Neuron (in vitro differentiated cells): ENCODE measurements at regions not wholly inside any gene's neighbourhood (a gene's known extent, or its start where the extent isn't known, plus 50 kb on each side); places are given as distances from the start of the nearest gene placed in this dataset.

ENCODE experiments used
- H2AFZ ChIP-seq: one replicate; pipeline ENCODE4 v1.6.1; 2013; ENCODE audit warnings: low read depth, mild to moderate bottlenecking, inconsistent platforms, low read length, moderate library complexity
- H3K27me3 ChIP-seq: one replicate; pipeline ENCODE4 v1.6.1; 2013; ENCODE audit warnings: low read length; ENCODE audit not compliant: insufficient read depth
- H3K36me3 ChIP-seq: one replicate; pipeline ENCODE4 v1.6.1; 2013; ENCODE audit warnings: low read length; ENCODE audit not compliant: insufficient read depth
- H3K4me1 ChIP-seq: one replicate; pipeline ENCODE4 v1.6.1; 2013; ENCODE audit warnings: low read length; ENCODE audit not compliant: insufficient read depth
- H3K4me3 ChIP-seq: 2 replicates; pipeline ENCODE4 v1.5.1; 2013; ENCODE audit warnings: mild to moderate bottlenecking, low read length, moderate library complexity
- H3K9me3 ChIP-seq: one replicate; pipeline ENCODE4 v1.6.1; 2013; ENCODE audit warnings: low read length

DNA sequence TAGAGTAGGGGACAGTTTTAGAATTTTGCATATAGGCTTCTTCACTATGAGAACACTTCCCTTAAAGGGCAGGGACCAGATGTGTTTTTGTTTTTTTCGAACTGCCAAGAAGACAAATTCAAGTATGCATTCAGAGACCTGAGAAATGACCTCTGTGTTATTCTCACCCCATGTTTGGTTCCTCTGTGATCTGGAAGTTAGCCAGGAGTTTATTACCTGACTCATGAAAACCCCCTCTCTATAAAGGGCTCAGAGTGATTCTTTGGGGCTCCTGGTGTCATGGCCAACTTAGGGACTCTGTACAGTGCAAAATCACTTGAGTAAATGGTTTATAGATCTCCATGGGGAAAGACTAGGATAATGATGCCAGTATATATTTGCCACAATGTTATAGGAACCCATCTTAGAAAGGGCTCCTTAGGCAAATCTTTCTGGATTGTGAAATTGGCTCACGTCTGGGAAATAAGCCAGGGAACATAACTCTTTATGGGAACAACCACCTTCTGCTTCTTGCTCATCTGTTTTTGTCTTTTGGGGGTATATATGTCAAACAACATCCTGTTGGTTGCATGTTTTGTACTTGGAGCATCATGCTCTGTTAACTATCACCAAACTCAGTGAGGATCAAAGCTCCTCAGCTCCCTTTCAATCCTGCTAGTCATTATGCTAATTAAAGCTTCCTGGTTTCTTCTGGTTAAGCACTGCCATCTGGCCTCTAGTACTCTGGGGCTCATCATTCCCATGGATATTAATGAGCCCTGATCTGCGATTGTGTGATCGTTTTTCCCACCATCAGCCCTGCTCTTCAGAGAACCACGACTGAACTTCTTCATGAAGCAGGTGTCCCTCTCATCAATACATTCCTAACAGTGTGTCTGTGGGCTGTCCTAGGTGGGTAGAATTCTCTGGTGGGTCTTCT lies 173.4 kb upstream of the CDH12 start:
- H3K9me3 ChIP-seq, result no peaks in the 10 kb centered on the region
- no peaks in the 10 kb centered on the region for H3K4me1 ChIP-seq
- H3K36me3 ChIP-seq, result no peaks in the 10 kb centered on the region
- H3K4me3 ChIP-seq, result no peak overlapping the region
- no peaks in the 10 kb centered on the region for H3K27me3 ChIP-seq
- no peak overlapping the region for H2AFZ ChIP-seq

DNA sequence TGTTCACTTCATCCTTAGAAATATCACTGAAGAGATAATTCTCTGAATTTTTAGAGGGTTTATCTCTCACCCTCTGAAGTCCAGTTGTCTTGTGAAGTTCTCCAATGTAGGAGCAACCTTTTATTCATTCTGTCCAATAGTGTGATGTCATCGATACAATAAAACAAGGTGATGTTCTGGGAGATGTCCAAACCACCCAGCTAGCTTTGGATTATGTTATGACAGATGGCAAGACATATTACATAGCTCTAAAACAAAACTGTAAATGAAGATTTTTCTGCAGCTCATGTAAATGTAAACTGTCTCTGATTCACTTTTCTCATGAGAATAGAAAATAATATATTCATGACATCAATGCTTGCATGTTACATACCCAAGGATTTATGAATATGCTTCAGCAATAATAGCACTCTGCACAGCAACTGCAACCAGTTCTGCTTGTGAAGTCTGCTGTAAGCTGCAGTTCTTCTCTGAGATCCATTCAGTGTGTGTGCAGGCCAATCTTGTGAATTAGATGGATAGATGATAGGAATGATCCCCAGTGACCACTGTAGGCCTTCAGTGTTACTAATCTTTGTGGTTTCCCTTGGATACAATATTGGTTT lies 172.6 kb upstream of the CDH12 start:
- Histone ChIP-seq H3K4me3 (no peak overlapping the region), H3K27me3 (no peaks in the 10 kb centered on the region), H2AFZ (no peak overlapping the region), H3K36me3 (no peaks in the 10 kb centered on the region), H3K4me1 (no peaks in the 10 kb centered on the region), H3K9me3 (no peaks in the 10 kb centered on the region)

DNA sequence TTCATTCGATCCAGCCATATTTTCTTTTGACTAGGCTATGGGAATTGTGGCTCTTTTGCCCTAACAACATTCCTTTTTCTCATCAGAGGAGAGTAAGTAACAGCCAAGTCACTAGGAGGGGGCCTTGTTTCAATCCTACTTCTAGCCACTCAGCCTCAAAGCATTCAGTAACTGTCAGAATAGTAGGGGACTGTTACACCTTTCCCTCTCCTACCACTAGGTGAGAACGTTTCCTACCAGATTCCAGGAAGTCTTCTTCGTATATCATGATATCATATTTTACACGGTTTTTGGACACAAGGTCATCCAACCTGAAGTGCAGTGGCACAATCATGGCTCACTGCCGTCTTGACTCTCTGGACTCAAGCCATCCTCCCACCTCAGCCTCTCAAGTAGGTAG lies 171.3 kb upstream of the CDH12 start:
- Histone ChIP-seq H3K27me3 (no peaks in the 10 kb centered on the region), H3K4me1 (no peaks in the 10 kb centered on the region), H2AFZ (no peak overlapping the region), H3K4me3 (no peak overlapping the region), H3K9me3 (no peaks in the 10 kb centered on the region), H3K36me3 (no peaks in the 10 kb centered on the region)

DNA sequence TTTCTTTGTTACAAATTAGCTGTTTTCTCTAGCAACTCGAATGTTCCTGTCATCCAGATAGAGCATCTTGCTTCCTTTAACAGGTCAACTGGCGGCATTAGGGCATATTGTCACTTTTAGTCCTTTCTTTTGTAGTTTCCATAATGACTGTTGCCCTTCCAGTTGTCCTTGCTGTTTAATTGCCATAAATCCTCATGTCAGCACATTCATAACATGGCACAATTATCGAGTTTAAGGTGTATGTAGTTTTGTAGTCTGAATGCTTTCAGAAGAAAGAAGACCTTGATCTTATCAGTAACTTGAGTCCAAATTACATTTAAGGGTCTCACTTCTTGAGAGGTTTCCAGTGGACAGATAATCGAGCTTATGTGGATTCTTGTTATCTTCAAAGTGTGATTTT lies 161.7 kb upstream of the CDH12 start:
- no peaks in the 10 kb centered on the region for H3K27me3 ChIP-seq
- H3K4me3 ChIP-seq, result no peak overlapping the region
- no peaks in the 10 kb centered on the region for H3K36me3 ChIP-seq
- H3K9me3 ChIP-seq, result no peaks in the 10 kb centered on the region
- H3K4me1 ChIP-seq, result no peaks in the 10 kb centered on the region
- no peak overlapping the region for H2AFZ ChIP-seq

DNA sequence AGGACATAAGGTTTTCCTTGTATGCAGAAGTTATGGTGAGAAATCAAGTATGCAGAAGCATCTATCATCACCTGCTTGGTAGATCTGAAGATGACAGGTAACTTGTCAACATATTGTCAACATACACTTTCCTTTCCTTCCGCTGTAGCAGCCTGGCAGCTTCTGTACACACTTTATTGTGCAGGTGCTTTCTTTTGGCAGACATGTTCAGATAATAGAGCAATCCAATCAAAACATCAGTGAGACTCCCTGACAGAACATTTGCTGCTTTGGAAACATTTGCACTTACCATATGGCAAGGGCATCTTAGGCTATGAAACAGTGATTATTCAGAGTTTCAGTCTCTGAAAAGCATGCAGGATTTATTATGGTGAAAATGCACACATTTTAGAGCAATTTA lies 161.1 kb upstream of the CDH12 start:
- H3K4me3 ChIP-seq, result no peak overlapping the region
- H3K4me1 ChIP-seq, result no peaks in the 10 kb centered on the region
- H3K36me3 ChIP-seq, result no peaks in the 10 kb centered on the region
- no peaks in the 10 kb centered on the region for H3K27me3 ChIP-seq
- no peak overlapping the region for H2AFZ ChIP-seq
- no peaks in the 10 kb centered on the region for H3K9me3 ChIP-seq

DNA sequence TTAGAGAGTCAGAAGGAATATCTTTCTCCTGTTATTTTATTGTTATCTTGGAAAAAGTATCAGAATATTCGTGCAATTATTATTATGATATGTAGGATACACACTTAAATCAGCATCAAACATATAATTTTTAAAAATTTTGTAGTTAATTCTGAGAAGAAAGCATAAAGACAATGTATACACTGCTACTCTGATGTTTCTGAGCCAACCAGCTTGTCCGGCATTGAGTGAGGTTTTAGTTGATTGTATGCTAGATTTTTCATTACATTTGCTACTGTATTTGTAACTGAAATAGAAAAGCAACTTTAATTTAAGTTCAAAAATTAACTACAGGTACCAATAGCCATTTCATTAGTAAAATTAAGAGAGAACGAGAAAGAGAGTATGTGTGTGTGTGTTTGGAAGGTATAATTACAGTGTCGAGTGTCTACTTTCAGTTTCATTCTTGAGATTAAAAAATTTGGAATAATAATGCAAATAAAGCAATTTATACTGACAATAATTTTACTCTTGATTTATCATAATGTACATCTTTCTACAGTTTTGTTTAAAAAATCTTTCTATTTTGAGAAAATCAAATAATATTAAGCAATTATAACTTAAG lies 160.4 kb upstream of the CDH12 start:
- Histone ChIP-seq H3K27me3 (no peaks in the 10 kb centered on the region), H3K9me3 (no peaks in the 10 kb centered on the region), H2AFZ (no peak overlapping the region), H3K4me3 (no peak overlapping the region), H3K4me1 (no peaks in the 10 kb centered on the region), H3K36me3 (no peaks in the 10 kb centered on the region)

DNA sequence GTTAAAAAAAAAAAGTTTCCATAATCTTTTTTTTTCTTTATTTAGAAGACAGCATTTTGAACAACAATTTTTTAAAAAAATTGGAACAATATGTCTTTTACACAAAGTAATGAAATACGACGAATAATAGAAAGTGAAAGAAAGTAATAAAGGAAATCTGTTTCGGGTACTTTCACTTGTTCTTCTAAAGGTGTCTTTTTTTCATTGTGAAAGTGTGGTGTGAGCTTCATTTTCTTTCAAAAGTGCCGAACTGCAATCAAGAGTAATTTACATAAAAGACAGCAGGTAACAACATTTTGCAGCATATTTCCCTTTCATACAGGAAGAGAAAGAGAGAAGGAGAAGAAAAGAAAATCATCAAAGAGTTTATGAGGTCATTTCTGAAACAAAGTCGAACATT lies 159.7 kb upstream of the CDH12 start:
- Histone ChIP-seq H3K4me3 (no peak overlapping the region), H3K9me3 (no peaks in the 10 kb centered on the region), H3K4me1 (no peaks in the 10 kb centered on the region), H3K27me3 (no peaks in the 10 kb centered on the region), H2AFZ (no peak overlapping the region), H3K36me3 (no peaks in the 10 kb centered on the region)

DNA sequence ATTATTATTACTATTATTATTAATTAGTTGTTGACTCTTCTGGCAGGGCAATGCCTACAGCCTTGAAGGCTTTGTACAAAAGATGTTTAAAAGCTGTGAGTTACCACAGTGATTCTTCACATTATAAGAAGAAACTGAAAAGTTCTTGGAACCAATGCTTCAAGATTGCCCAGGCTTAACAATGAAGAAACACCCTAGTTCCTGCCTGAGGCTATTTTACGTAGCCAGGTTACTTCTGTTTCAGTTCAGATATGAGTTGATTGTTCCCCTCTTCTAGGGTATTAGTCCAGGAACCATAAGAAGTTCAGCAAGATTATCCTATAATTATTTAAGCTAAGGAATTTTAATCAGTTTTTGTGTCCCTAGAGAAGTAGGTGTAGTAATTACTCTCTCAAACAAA lies 154.6 kb upstream of the CDH12 start:
- Histone ChIP-seq H3K9me3 (no peaks in the 10 kb centered on the region), H3K4me1 (no peaks in the 10 kb centered on the region), H3K27me3 (no peaks in the 10 kb centered on the region), H3K4me3 (no peak overlapping the region), H3K36me3 (no peaks in the 10 kb centered on the region), H2AFZ (no peak overlapping the region)

DNA sequence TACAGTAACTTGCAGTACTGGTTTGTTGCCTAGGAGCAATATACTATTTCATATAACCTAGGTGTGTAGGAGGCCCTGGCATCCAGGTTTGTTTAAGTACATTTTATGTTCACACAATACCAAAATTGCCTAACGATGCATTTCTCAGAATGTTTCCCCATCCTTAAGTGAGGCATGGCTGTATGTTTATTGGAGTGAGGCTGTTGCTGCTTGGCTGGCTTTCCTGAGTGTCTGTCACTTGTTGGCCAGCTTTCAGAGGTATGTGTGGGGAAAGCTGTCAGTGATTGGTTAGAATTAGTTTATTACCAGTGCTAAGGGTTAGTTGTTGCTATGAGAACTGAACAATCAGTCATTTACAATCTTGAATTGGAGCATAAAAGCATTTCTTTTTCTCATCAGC lies 154.1 kb upstream of the CDH12 start:
- Histone ChIP-seq H3K4me3 (no peak overlapping the region), H3K9me3 (no peaks in the 10 kb centered on the region), H3K4me1 (no peaks in the 10 kb centered on the region), H2AFZ (no peak overlapping the region), H3K27me3 (no peaks in the 10 kb centered on the region), H3K36me3 (no peaks in the 10 kb centered on the region)

DNA sequence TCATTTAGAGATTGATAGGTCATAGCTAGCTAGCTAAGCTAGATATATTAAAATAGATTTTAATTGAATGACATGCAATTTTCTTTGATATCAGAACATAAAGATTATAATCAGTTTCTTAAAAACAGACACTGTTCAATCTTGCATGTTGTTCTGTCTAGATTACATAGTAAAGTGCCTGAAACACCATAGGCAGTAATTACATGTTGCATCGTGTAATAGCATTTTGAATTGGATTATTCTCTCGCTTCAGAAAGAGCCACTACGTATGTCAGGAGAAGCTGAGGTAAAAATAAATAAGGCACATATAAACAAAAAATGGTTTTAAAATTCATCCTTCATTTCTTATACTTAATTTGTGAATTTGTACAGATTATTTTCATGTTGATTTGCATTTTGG lies 148.0 kb upstream of the CDH12 start:
- Histone ChIP-seq H2AFZ (no peak overlapping the region), H3K36me3 (no peaks in the 10 kb centered on the region), H3K27me3 (no peaks in the 10 kb centered on the region), H3K9me3 (no peaks in the 10 kb centered on the region), H3K4me3 (no peak overlapping the region), H3K4me1 (no peaks in the 10 kb centered on the region)

DNA sequence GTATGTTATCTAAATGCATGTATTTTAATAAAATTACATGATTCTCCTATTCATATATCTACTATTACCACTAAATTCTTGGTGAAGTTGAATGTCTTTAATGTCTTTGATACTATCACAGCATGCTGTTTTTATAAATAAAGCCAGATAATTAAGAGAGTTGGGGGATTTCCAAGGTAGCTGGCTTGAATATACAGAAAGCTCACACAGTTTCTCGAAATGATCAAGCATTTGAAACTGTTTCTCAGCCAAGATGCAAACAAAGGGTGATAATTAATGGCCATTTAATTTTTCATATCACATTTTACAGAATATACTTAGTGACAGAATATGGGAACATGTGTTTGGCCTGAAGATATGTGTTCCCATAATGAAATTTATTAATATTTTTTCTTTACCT lies 145.6 kb upstream of the CDH12 start:
- Histone ChIP-seq H3K9me3 (no peaks in the 10 kb centered on the region), H3K27me3 (no peaks in the 10 kb centered on the region)

DNA sequence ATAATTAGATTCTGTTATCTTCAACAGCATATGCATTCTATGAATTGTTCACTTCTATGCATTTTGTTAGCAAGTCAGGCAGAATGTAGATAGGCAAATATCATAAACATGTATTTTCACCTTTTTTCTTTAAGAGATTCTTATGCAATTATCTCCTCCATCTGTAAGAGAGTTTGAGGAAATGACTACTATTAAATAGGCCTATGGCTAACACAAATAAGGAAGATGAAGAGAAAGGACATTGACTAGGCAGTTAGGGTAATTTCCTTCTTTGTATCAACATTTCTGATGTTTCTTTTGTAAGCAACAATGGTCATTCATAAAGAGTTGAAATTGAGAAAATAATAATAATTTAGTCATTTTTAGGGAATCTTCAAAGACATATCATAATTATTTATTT lies 145.2 kb upstream of the CDH12 start:
- H3K36me3 ChIP-seq, result no peaks in the 10 kb centered on the region
- no peaks in the 10 kb centered on the region for H3K27me3 ChIP-seq
- H3K4me3 ChIP-seq, result no peak overlapping the region
- no peak overlapping the region for H2AFZ ChIP-seq
- H3K4me1 ChIP-seq, result no peaks in the 10 kb centered on the region
- H3K9me3 ChIP-seq, result no peaks in the 10 kb centered on the region

More for the DNA sequence above, 145.6 kb upstream of the CDH12 start:
- no peak overlapping the region for H2AFZ ChIP-seq
- H3K4me1 ChIP-seq, result no peaks in the 10 kb centered on the region
- H3K4me3 ChIP-seq, result no peak overlapping the region
- H3K36me3 ChIP-seq, result no peaks in the 10 kb centered on the region

DNA sequence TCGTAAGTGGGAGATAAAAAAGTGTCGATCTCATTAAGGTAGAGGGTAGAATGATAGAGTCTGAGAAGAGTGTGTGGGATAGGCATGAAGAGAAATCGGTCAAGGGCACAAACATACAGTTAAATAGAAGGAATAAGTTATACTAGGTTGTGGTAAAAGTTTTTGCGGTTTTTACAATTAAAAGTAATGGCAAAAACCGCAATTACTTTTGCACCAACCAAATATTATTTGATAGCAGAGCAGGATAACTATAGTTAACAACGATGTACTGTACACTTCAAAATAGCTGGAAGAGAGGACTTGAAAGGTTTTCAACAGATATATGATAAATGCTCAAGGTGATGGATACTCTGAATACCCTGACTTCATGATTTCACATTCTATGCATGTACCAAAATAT lies 135.8 kb upstream of the CDH12 start:
- no peak overlapping the region for H2AFZ ChIP-seq
- no peaks in the 10 kb centered on the region for H3K27me3 ChIP-seq
- no peaks in the 10 kb centered on the region for H3K9me3 ChIP-seq
- no peaks in the 10 kb centered on the region for H3K4me1 ChIP-seq
- no peak overlapping the region for H3K4me3 ChIP-seq
- H3K36me3 ChIP-seq, result no peaks in the 10 kb centered on the region
